ENCODE measurements at regions not wholly inside any gene's neighbourhood (a gene's known extent, or its start where the extent isn't known, plus 50 kb on each side); places are given as distances from the start of the nearest gene placed in this dataset.
"Not testable (repeated sequence)": the region's sequence is repeated elsewhere in the genome, so short reads cannot be mapped to it uniquely, and the experiment has no call there.

GRCh38 chr21:9786092-9786491 lies 735.3 kb upstream of the TPTE start:
- H3K27ac ChIP-seq (ENCODE audit: low read depth in 1 of 2, low read length in 2 of 2); H3K27me3 ChIP-seq (ENCODE audit: control insufficient read depth in 1 of 2, insufficient read depth in 2 of 2, low read length in 2 of 2); H3K27ac Mint-ChIP-seq; intact Hi-C loops (cut with DNase I, micrococcal nuclease); DNase-seq; H3K36me3 Mint-ChIP-seq (ENCODE audit: low read depth); H3K36me3 ChIP-seq (ENCODE audit: insufficient read depth, low read length); POLR2A ChIA-PET; H3K4me1 Mint-ChIP-seq (ENCODE audit: low read depth); H3K4me1 ChIP-seq (ENCODE audit: insufficient read depth, low read length); ATAC-seq (ENCODE audit: poor library complexity); H3K4me3 ChIP-seq (ENCODE audit: low read length); H3K27me3 Mint-ChIP-seq; H3K4me3 Mint-ChIP-seq; CTCF ChIA-PET: not testable (repeated sequence)
- peaks cover 10 to 22% of the 10 kb centered on the region in 2 experiments for H3K9me3 ChIP-seq (ENCODE audit: control insufficient read depth in 1 of 2, insufficient read depth in 1 of 2, low read length in 2 of 2)
- peaks cover 37% of the 10 kb centered on the region for H3K9me3 Mint-ChIP-seq

GRCh38 chr21:9788281-9788680 lies 733.1 kb upstream of the TPTE start:
- peaks cover 32% of the 10 kb centered on the region for H3K9me3 Mint-ChIP-seq
- DNase-seq; intact Hi-C loops (cut with DNase I, micrococcal nuclease); H3K4me1 ChIP-seq (ENCODE audit: insufficient read depth, low read length); H3K27me3 ChIP-seq (ENCODE audit: control insufficient read depth in 1 of 2, insufficient read depth in 2 of 2, low read length in 2 of 2); H3K36me3 ChIP-seq (ENCODE audit: insufficient read depth, low read length); H3K27me3 Mint-ChIP-seq; H3K36me3 Mint-ChIP-seq (ENCODE audit: low read depth); H3K27ac ChIP-seq (ENCODE audit: low read depth in 1 of 2, low read length in 2 of 2); H3K4me3 Mint-ChIP-seq; CTCF ChIA-PET; H3K27ac Mint-ChIP-seq; H3K4me3 ChIP-seq (ENCODE audit: low read length); POLR2A ChIA-PET; ATAC-seq (ENCODE audit: poor library complexity); H3K4me1 Mint-ChIP-seq (ENCODE audit: low read depth): not testable (repeated sequence)
- peaks cover 16 to 23% of the 10 kb centered on the region in 2 experiments for H3K9me3 ChIP-seq (ENCODE audit: control insufficient read depth in 1 of 2, insufficient read depth in 1 of 2, low read length in 2 of 2)

GRCh38 chr21:9790354-9790753 lies 731.0 kb upstream of the TPTE start:
- H3K4me3 ChIP-seq (ENCODE audit: low read length); H3K4me3 Mint-ChIP-seq; DNase-seq; ATAC-seq (ENCODE audit: poor library complexity); H3K27me3 ChIP-seq (ENCODE audit: control insufficient read depth in 1 of 2, insufficient read depth in 2 of 2, low read length in 2 of 2); H3K4me1 Mint-ChIP-seq (ENCODE audit: low read depth); POLR2A ChIA-PET; H3K27me3 Mint-ChIP-seq; CTCF ChIA-PET; intact Hi-C loops (cut with DNase I, micrococcal nuclease); H3K27ac ChIP-seq (ENCODE audit: low read depth in 1 of 2, low read length in 2 of 2); H3K36me3 ChIP-seq (ENCODE audit: insufficient read depth, low read length); H3K27ac Mint-ChIP-seq; H3K4me1 ChIP-seq (ENCODE audit: insufficient read depth, low read length); H3K36me3 Mint-ChIP-seq (ENCODE audit: low read depth): not testable (repeated sequence)
- H3K9me3 Mint-ChIP-seq, result peaks cover 25% of the 10 kb centered on the region
- peaks cover 16 to 23% of the 10 kb centered on the region in 2 experiments for H3K9me3 ChIP-seq (ENCODE audit: control insufficient read depth in 1 of 2, insufficient read depth in 1 of 2, low read length in 2 of 2)

- H3K4me3 ChIP-seq (ENCODE audit: low read length); H3K36me3 ChIP-seq (ENCODE audit: insufficient read depth, low read length); H3K27me3 Mint-ChIP-seq; H3K4me3 Mint-ChIP-seq; ATAC-seq (ENCODE audit: poor library complexity); intact Hi-C loops (cut with DNase I, micrococcal nuclease); H3K27ac ChIP-seq (ENCODE audit: low read depth in 1 of 2, low read length in 2 of 2); H3K4me1 ChIP-seq (ENCODE audit: insufficient read depth, low read length); H3K36me3 Mint-ChIP-seq (ENCODE audit: low read depth); DNase-seq; H3K27ac Mint-ChIP-seq; POLR2A ChIA-PET; H3K27me3 ChIP-seq (ENCODE audit: control insufficient read depth in 1 of 2, insufficient read depth in 2 of 2, low read length in 2 of 2); CTCF ChIA-PET; H3K4me1 Mint-ChIP-seq (ENCODE audit: low read depth): not testable (repeated sequence)
- peaks cover 18 to 21% of the 10 kb centered on the region in 2 experiments for H3K9me3 ChIP-seq (ENCODE audit: control insufficient read depth in 1 of 2, insufficient read depth in 1 of 2, low read length in 2 of 2)
- H3K9me3 Mint-ChIP-seq, result peaks cover 22% of the 10 kb centered on the region
Observed at GRCh38 chr21:9791453-9791852, 729.9 kb upstream of the TPTE start.

GRCh38 chr21:9795291-9795690 lies 726.1 kb upstream of the TPTE start:
- H3K27ac ChIP-seq (ENCODE audit: low read depth in 1 of 2, low read length in 2 of 2); POLR2A ChIA-PET; H3K4me3 ChIP-seq (ENCODE audit: low read length); CTCF ChIA-PET; H3K27me3 ChIP-seq (ENCODE audit: control insufficient read depth in 1 of 2, insufficient read depth in 2 of 2, low read length in 2 of 2); ATAC-seq (ENCODE audit: poor library complexity); H3K27ac Mint-ChIP-seq; H3K36me3 ChIP-seq (ENCODE audit: insufficient read depth, low read length); H3K36me3 Mint-ChIP-seq (ENCODE audit: low read depth); H3K4me1 ChIP-seq (ENCODE audit: insufficient read depth, low read length); DNase-seq; intact Hi-C loops (cut with DNase I, micrococcal nuclease); H3K4me1 Mint-ChIP-seq (ENCODE audit: low read depth); H3K27me3 Mint-ChIP-seq; H3K4me3 Mint-ChIP-seq: not testable (repeated sequence)
- H3K9me3 ChIP-seq (ENCODE audit: control insufficient read depth in 1 of 2, insufficient read depth in 1 of 2, low read length in 2 of 2), result peaks cover 11 to 13% of the 10 kb centered on the region in 2 experiments
- H3K9me3 Mint-ChIP-seq, result peaks cover 13% of the 10 kb centered on the region

DNA sequence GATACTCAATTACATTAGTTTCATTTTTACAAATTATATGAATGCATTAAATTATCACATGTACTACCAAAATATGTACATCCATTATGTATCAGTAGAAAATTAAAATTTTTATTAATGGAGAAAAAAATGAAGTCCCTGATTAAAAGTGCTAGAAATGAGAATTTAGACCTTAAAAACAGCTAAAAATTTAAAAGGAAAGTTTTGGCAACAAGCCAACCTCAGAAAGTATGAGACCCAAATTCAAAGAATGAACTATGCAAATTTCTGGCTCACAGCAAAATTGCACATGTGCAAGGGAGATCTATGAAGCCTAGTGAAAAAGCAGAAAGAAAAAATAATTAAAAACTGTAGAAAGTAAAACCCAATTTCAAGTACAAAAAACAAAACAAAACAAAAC lies 725.1 kb upstream of the TPTE start:
- POLR2A ChIA-PET; ATAC-seq (ENCODE audit: poor library complexity); H3K27ac Mint-ChIP-seq; H3K4me3 ChIP-seq (ENCODE audit: low read length); H3K4me3 Mint-ChIP-seq; H3K36me3 Mint-ChIP-seq (ENCODE audit: low read depth); CTCF ChIA-PET; H3K4me1 Mint-ChIP-seq (ENCODE audit: low read depth); H3K36me3 ChIP-seq (ENCODE audit: insufficient read depth, low read length); H3K27me3 Mint-ChIP-seq; H3K27me3 ChIP-seq (ENCODE audit: control insufficient read depth in 1 of 2, insufficient read depth in 2 of 2, low read length in 2 of 2); intact Hi-C loops (cut with DNase I, micrococcal nuclease); H3K27ac ChIP-seq (ENCODE audit: low read depth in 1 of 2, low read length in 2 of 2); DNase-seq; H3K4me1 ChIP-seq (ENCODE audit: insufficient read depth, low read length): not testable (repeated sequence)
- peaks cover 7 to 11% of the 10 kb centered on the region in 2 experiments for H3K9me3 ChIP-seq (ENCODE audit: control insufficient read depth in 1 of 2, insufficient read depth in 1 of 2, low read length in 2 of 2)
- peaks cover 13% of the 10 kb centered on the region for H3K9me3 Mint-ChIP-seq

- ATAC-seq (ENCODE audit: poor library complexity); POLR2A ChIA-PET; H3K27me3 Mint-ChIP-seq; H3K36me3 Mint-ChIP-seq (ENCODE audit: low read depth); H3K27ac ChIP-seq (ENCODE audit: low read depth in 1 of 2, low read length in 2 of 2); H3K9me3 Mint-ChIP-seq; H3K27me3 ChIP-seq (ENCODE audit: control insufficient read depth in 1 of 2, insufficient read depth in 2 of 2, low read length in 2 of 2); H3K4me1 ChIP-seq (ENCODE audit: insufficient read depth, low read length); intact Hi-C loops (cut with DNase I, micrococcal nuclease); H3K4me3 ChIP-seq (ENCODE audit: low read length); CTCF ChIA-PET; DNase-seq; H3K36me3 ChIP-seq (ENCODE audit: insufficient read depth, low read length); H3K4me3 Mint-ChIP-seq; H3K4me1 Mint-ChIP-seq (ENCODE audit: low read depth); H3K27ac Mint-ChIP-seq; H3K9me3 ChIP-seq (ENCODE audit: control insufficient read depth in 1 of 2, insufficient read depth in 1 of 2, low read length in 2 of 2): not testable (repeated sequence)
Observed at GRCh38 chr21:9807675-9808074, 713.7 kb upstream of the TPTE start.
